B cell (primary cell): ENCODE measurements at regions not wholly inside any gene's neighbourhood (a gene's known extent, or its start where the extent isn't known, plus 50 kb on each side); places are given as distances from the start of the nearest gene placed in this dataset.

ENCODE experiments used
- ATAC-seq: fragments of 200-7000 bp; cut with Tn5 transposase; one replicate; pipeline ENCODE4 v1.10.0; 2021; ENCODE audit warnings: low read depth, mild to moderate bottlenecking, moderate number of reproducible peaks, moderate library complexity
- CTCF ChIA-PET: fragments of 350-600 bp; sonication (Branson Sonifier 250); formaldehyde crosslinking; loops from one replicate; lab custom pipeline; 2021; ENCODE audit warnings: antibody characterized with exemption, inconsistent platforms; lab: Charles Lee
- POLR2A ChIA-PET: fragments of 350-600 bp; sonication (Branson Sonifier 250); formaldehyde crosslinking; loops from one replicate; lab custom pipeline; 2021; ENCODE audit warnings: antibody characterized with exemption; lab: Charles Lee
- DNase-seq: peaks from one replicate; pipeline ENCODE4 v3.0.0; 2013
- H2AFZ ChIP-seq: 2 replicates; pipeline ENCODE4 v1.6.1; 2012; ENCODE audit warnings: mild to moderate bottlenecking, low read depth, low read length; ENCODE audit not compliant: insufficient read depth, poor library complexity, severe bottlenecking
- H3K27ac ChIP-seq, 2 donors: 1 replicate in 1 of 2; 2 replicates in 1 of 2; pipeline ENCODE4 v1.5.1; 2012 to 2013; ENCODE audit warnings: low read length in 2 of 2, mild to moderate bottlenecking in 2 of 2, moderate library complexity in 1 of 2
- H3K27me3 ChIP-seq, 4 experiments: fragments of 200-600 bp in 1 of 4; sonication (generic) in 1 of 4; replicated peaks in 1 of 4; 1 replicate in 2 of 4; 2 replicates in 2 of 4; pipeline versions ENCODE4 v1.6.1 to v1.7.0; 2013 to 2016; ENCODE audit warnings: low read length in 3 of 4, mild to moderate bottlenecking in 2 of 4, mixed read lengths in 1 of 4, moderate library complexity in 1 of 4; ENCODE audit not compliant: insufficient read depth in 4 of 4, control insufficient read depth in 3 of 4; ENCODE audit errors: control extremely low read depth in 1 of 4
- H3K36me3 ChIP-seq, 2 experiments: replicated peaks in 1 of 2; 1 replicate in 1 of 2; 2 replicates in 1 of 2; pipeline versions ENCODE4 v1.6.1 to v1.7.1; 2013; ENCODE audit warnings: low read length in 1 of 2; ENCODE audit not compliant: insufficient read depth in 2 of 2, control insufficient read depth in 1 of 2; ENCODE audit errors: control extremely low read depth in 1 of 2, extremely low read depth in 1 of 2
- H3K4me1 ChIP-seq, 2 donors: fragments of 200-600 bp in 1 of 2; sonication (generic) in 1 of 2; 1 replicate in 1 of 2; 2 replicates in 1 of 2; pipeline versions ENCODE4 v1.5.1 to v1.6.1; 2013 to 2017; ENCODE audit warnings: low read length in 2 of 2; ENCODE audit not compliant: control insufficient read depth in 2 of 2, insufficient read depth in 2 of 2
- H3K4me2 ChIP-seq: replicated peaks from 2 replicates; pipeline ENCODE3; 2012; ENCODE audit warnings: mild to moderate bottlenecking, low read depth, low read length; ENCODE audit not compliant: poor library complexity, severe bottlenecking
- H3K4me3 ChIP-seq, 5 experiments: fragments of 200-600 bp in 1 of 5; sonication (generic) in 1 of 5; 1 replicate in 3 of 5; 2 replicates in 2 of 5; pipeline versions ENCODE4 v1.5.1 to v1.7.0; 2011 to 2016; ENCODE audit warnings: low read length in 4 of 5, mild to moderate bottlenecking in 4 of 5, low read depth in 2 of 5, control low read depth in 1 of 5, moderate library complexity in 1 of 5; ENCODE audit not compliant: insufficient read depth in 1 of 5; ENCODE audit errors: control extremely low read depth in 1 of 5, extremely low read depth in 1 of 5
- H3K79me2 ChIP-seq: fragments of 200-600 bp; sonication (generic); one replicate; pipeline ENCODE4 v1.6.0; 2016; ENCODE audit warnings: low read length; ENCODE audit not compliant: control insufficient read depth, insufficient read depth
- H3K9ac ChIP-seq: fragments of 200-600 bp; sonication (generic); 2 replicates; pipeline ENCODE4 v1.6.1; 2017; ENCODE audit warnings: mild to moderate bottlenecking, low read length, moderate library complexity
- H3K9me3 ChIP-seq, 3 donors: one replicate each; pipeline versions ENCODE4 v1.6.1 to v1.7.1; 2013; ENCODE audit warnings: low read length in 2 of 3; ENCODE audit not compliant: control insufficient read depth in 2 of 3, insufficient read depth in 1 of 3; ENCODE audit errors: control extremely low read depth in 1 of 3
- H4K20me1 ChIP-seq: 2 replicates; pipeline ENCODE4 v1.6.0; 2012; ENCODE audit warnings: mild to moderate bottlenecking, low read length; ENCODE audit not compliant: insufficient read depth, control insufficient read depth, poor library complexity, severe bottlenecking
- H3K27ac Mint-ChIP-seq: one replicate; pipeline ENCODE4 v1.8.0; 2021; ENCODE audit warnings: mixed read lengths
- H3K27me3 Mint-ChIP-seq: one replicate; pipeline ENCODE4 v1.8.0; 2021; ENCODE audit warnings: mixed read lengths
- H3K4me1 Mint-ChIP-seq: one replicate; pipeline ENCODE4 v1.8.0; 2021; ENCODE audit warnings: mixed read lengths
- H3K4me3 Mint-ChIP-seq: one replicate; pipeline ENCODE4 v1.8.0; 2021; ENCODE audit warnings: mixed read lengths
- H3K9me3 Mint-ChIP-seq: one replicate; pipeline ENCODE4 v1.8.0; 2022; ENCODE audit warnings: mixed read lengths; ENCODE audit not compliant: insufficient read depth
- CTCF ChIP-seq: fragments of 200-600 bp; IDR thresholded peaks from one replicate; pipeline ENCODE4 v1.8.0; 2022; ENCODE audit warnings: antibody characterized with exemption, mild to moderate bottlenecking
- EZH2 ChIP-seq: IDR thresholded peaks from 2 replicates; pipeline ENCODE4 v1.6.1; 2012; ENCODE audit warnings: borderline replicate concordance, low read depth, mild to moderate bottlenecking, moderate library complexity, low read length; ENCODE audit not compliant: insufficient read depth, poor library complexity, severe bottlenecking
- WGBS: methylation state at CpG from one replicate; pipeline ENCODE4 v1.1.5; 2013; ENCODE audit warnings: missing lambda C conversion rate; ENCODE audit not compliant: insufficient coverage; 5-methylcytosine and 5-hydroxymethylcytosine counted together
- intact Hi-C: fragments of 100-400 bp; cut with micrococcal nuclease; formaldehyde crosslinking; loops from one replicate; pipeline ENCODE4 v1.10.0; 2022

GRCh38 chr1:95893921-95894320 is 659.9 kb downstream of the RWDD3 start:
- no peaks in the 10 kb centered on the region for H3K9me3 ChIP-seq
- H3K4me1 ChIP-seq, result no peaks in the 10 kb centered on the region
- no peak for TF ChIP-seq CTCF
- no peak for TF ChIP-seq EZH2
- no peak overlapping the region for H3K4me2 ChIP-seq
- H3K27ac ChIP-seq, result no peak overlapping the region
- H3K27me3 ChIP-seq, result no peaks in the 10 kb centered on the region
- ChIA-PET POLR2A (no interaction called here), CTCF (no interaction called here)
- H3K4me3 ChIP-seq, result no peak overlapping the region
- 93% methylated on average over 2 of the region's 2 CpGs for WGBS
- H3K79me2 ChIP-seq, result no peaks in the 10 kb centered on the region
- no peaks in the 10 kb centered on the region for H3K9me3 Mint-ChIP-seq
- no peak overlapping the region for H3K4me3 Mint-ChIP-seq
- H3K9ac ChIP-seq, result no peak overlapping the region
- no peaks in the 10 kb centered on the region for H4K20me1 ChIP-seq
- H2AFZ ChIP-seq, result no peak overlapping the region
- H3K27me3 Mint-ChIP-seq, result no peaks in the 10 kb centered on the region
- DNase-seq, result no peak
- no peaks in the 10 kb centered on the region for H3K36me3 ChIP-seq
- H3K4me1 Mint-ChIP-seq, result no peaks in the 10 kb centered on the region
- intact Hi-C loops, result no loop called here
- H3K27ac Mint-ChIP-seq, result no peak overlapping the region
- no peak for ATAC-seq

GRCh38 chr1:95903060-95903459 is 669.0 kb downstream of the RWDD3 start:
- 63% methylated on average over 1 of the region's 2 CpGs for WGBS
- DNase-seq, result no peak
- Mint-ChIP-seq H3K4me3 (no peak overlapping the region), H3K9me3 (peaks cover 3% of the 10 kb centered on the region), H3K27me3 (no peaks in the 10 kb centered on the region), H3K4me1 (no peaks in the 10 kb centered on the region), H3K27ac (no peak overlapping the region)
- H3K27me3 ChIP-seq, result no peaks in the 10 kb centered on the region
- POLR2A ChIA-PET, result no interaction called here
- H3K79me2 ChIP-seq, result no peaks in the 10 kb centered on the region
- no peak overlapping the region for H3K4me2 ChIP-seq
- H3K36me3 ChIP-seq, result no peaks in the 10 kb centered on the region
- no peaks in the 10 kb centered on the region for H4K20me1 ChIP-seq
- H3K4me3 ChIP-seq, result no peak overlapping the region
- H3K27ac ChIP-seq, result no peak overlapping the region
- TF ChIP-seq EZH2 (no peak), CTCF (no peak)
- CTCF ChIA-PET, result no interaction called here
- no peak overlapping the region for H3K9ac ChIP-seq
- H3K4me1 ChIP-seq, result no peaks in the 10 kb centered on the region
- no peak overlapping the region for H2AFZ ChIP-seq
- no peak for ATAC-seq
- H3K9me3 ChIP-seq, result peaks cover 0 to 3% (median 0%) of the 10 kb centered on the region in 3 donors
- intact Hi-C loops, result no loop called here
